Mucosa of rectum (tissue), 2 donors: ENCODE measurements at regions not wholly inside any gene's neighbourhood (a gene's known extent, or its start where the extent isn't known, plus 50 kb on each side); places are given as distances from the start of the nearest gene placed in this dataset.
"Not testable (repeated sequence)": the region's sequence is repeated elsewhere in the genome, so short reads cannot be mapped to it uniquely, and the experiment has no call there.

Source experiments
- H3K27ac ChIP-seq, 2 donors: one replicate each; pipeline ENCODE4 v1.7.0; 2013; ENCODE audit warnings: inconsistent platforms in 2 of 2, low read depth in 2 of 2, low read length in 2 of 2
- H3K27me3 ChIP-seq, 2 donors: one replicate each; pipeline ENCODE4 v1.7.0; 2013; ENCODE audit warnings: low read length in 2 of 2; ENCODE audit not compliant: control insufficient read depth in 2 of 2, insufficient read depth in 2 of 2
- H3K36me3 ChIP-seq, 2 donors: one replicate each; pipeline ENCODE4 v1.7.0; 2013; ENCODE audit warnings: low read length in 2 of 2; ENCODE audit not compliant: control insufficient read depth in 2 of 2, insufficient read depth in 2 of 2
- H3K4me1 ChIP-seq, 2 donors: one replicate each; pipeline ENCODE4 v1.7.0; 2013; ENCODE audit warnings: low read length in 2 of 2, mild to moderate bottlenecking in 1 of 2; ENCODE audit not compliant: control insufficient read depth in 2 of 2, insufficient read depth in 2 of 2
- H3K4me3 ChIP-seq, 2 donors: one replicate each; pipeline ENCODE4 v1.7.0; 2013; ENCODE audit warnings: low read length in 2 of 2
- H3K9ac ChIP-seq, 2 donors: one replicate each; pipeline ENCODE4 v1.7.0; 2013; ENCODE audit warnings: low read length in 2 of 2, low read depth in 1 of 2, mild to moderate bottlenecking in 1 of 2
- H3K9me3 ChIP-seq, 2 donors: one replicate each; pipeline ENCODE4 v1.7.0; 2013; ENCODE audit warnings: low read length in 2 of 2; ENCODE audit not compliant: control insufficient read depth in 2 of 2
- donor health status: healthy.
- donor health status: Normal muscosa, but diverticular disease.

DNA sequence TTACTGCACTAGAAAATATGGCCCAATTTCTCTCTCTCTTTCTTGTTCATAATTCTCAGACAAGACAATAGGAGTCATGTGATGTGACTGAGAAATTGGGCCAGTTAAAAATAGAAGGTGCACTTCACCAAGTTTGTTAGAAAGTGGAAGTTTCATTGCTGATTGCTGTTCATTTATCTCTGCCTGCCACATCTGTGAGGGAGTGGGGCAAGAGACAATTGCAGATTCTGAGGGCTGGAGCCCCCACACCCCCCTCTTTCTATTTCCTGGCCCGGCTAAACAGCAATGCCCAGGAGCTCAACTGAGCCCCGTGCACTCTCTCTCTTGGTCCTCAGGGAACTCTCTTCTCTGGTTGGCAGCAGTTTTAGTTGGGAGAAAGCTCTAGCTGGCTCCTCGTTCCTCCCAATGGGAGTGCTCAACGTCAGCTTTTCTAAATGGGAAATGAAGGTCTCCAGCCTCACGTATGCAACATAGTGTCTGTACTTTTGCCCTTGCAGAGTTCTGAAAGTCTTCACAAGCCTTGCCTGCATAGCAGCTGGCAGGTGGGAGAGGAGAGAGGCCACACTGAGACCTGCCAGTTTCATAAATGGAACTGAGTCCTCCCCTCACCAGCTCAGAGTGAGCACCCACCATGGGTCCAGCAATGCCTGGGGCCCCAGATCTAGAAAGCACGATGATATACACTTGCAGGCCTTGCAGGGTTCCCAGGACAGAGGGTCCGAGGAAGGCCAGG is 115.7 kb downstream of the MYCN start:
- Histone ChIP-seq H3K27me3 (no peaks in the 10 kb centered on the region), H3K9ac (no peak overlapping the region), H3K36me3 (no peaks in the 10 kb centered on the region), H3K9me3 (no peaks in the 10 kb centered on the region), H3K27ac (no peak overlapping the region), H3K4me3 (no peak overlapping the region), H3K4me1 (peaks cover 5 to 6% of the 10 kb centered on the region in 2 donors)

DNA sequence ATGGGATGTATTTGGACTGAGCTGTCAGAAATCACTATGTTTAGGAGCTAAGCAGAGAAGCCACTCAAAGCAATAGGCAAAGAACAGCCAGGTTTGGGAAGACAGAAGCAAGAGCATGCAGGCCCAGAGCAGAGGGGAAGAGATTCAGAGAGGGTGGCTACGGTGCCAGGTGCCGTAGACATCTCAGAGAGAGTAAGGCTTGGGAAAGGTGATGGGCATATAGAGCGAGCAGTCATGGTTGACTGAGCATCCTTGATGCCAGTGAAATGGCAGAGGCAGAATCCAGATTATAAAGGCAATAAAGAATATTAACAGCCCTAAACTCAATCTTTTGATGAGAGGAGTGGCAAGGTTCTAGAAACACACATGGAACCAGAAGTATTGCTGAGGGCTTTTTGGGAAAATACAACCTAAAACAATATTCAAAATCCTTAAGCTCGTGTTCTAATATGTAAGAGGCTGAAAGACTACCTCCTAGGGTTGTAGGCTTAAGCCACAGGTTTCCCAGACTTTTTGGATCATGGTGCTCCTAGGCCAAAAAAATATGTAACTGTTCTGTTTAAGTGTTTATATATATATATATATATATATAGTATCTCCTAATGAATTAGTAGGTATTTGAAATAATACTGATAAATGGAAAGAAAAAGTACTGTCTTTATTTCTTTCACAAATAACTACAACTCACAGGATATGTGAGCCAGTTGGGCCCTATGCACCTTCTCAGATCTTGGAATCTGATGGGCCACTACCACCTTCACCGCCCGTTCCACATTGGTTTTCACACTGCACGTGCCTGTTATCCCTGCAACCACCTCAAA is 113.3 kb downstream of the MYCN start:
- H3K4me1 ChIP-seq, result peaks cover 5 to 6% of the 10 kb centered on the region in 2 donors
- no peak overlapping the region for H3K9ac ChIP-seq
- H3K9me3 ChIP-seq, result no peaks in the 10 kb centered on the region
- H3K27ac ChIP-seq, result no peak overlapping the region
- no peak overlapping the region for H3K4me3 ChIP-seq
- no peaks in the 10 kb centered on the region for H3K36me3 ChIP-seq
- no peaks in the 10 kb centered on the region for H3K27me3 ChIP-seq

GRCh38 chr2:16052571-16053052 is 112.3 kb downstream of the MYCN start:
- H3K4me3 ChIP-seq, H3K4me1 ChIP-seq, H3K27ac ChIP-seq, H3K36me3 ChIP-seq, H3K9ac ChIP-seq, H3K9me3 ChIP-seq, H3K27me3 ChIP-seq: not testable (repeated sequence)

- Histone ChIP-seq H3K27ac (no peak overlapping the region), H3K36me3 (no peaks in the 10 kb centered on the region), H3K4me3 (no peak overlapping the region)
These were observed 111.7 kb downstream of the MYCN start for GRCh38 chr2:16051841-16052564.

DNA sequence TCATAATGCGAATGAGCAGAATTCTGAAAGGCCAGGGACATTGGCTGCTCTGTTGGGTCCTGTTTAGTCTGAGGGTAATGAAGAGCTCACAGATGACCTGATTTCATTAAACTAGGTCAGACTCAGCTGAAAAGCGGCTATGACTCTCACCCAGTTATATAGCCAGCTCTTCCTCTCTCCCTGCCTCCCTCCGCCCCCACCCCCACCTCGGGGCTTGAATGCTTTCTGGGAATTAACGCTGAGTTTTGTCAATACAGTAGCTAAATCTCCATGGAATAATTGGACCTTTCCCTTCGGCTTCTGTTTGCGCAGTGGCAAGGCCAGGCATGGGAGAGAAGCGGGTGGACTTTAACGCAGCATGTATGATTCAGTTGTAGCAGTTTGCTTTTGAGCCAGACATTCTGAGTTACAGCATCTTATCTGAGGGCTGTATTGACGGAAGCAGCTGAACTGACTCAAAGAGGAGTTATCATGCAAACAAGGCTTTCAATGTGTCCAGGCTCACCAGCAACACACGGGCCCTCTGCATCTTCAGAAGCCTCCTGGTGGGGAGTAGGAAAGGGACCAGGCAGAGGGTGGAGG is 110.6 kb downstream of the MYCN start:
- Histone ChIP-seq H3K4me1 (peaks cover 0 to 5% of the 10 kb centered on the region in 2 donors), H3K9me3 (no peaks in the 10 kb centered on the region), H3K27me3 (no peaks in the 10 kb centered on the region), H3K36me3 (no peaks in the 10 kb centered on the region), H3K9ac (no peak overlapping the region), H3K4me3 (no peak overlapping the region), H3K27ac (no peak overlapping the region)

More at GRCh38 chr2:16051841-16052564, 111.7 kb downstream of the MYCN start:
- Histone ChIP-seq H3K9me3 (no peaks in the 10 kb centered on the region), H3K27me3 (no peaks in the 10 kb centered on the region), H3K9ac (no peak overlapping the region), H3K4me1 (peaks cover 5 to 6% of the 10 kb centered on the region in 2 donors)

DNA sequence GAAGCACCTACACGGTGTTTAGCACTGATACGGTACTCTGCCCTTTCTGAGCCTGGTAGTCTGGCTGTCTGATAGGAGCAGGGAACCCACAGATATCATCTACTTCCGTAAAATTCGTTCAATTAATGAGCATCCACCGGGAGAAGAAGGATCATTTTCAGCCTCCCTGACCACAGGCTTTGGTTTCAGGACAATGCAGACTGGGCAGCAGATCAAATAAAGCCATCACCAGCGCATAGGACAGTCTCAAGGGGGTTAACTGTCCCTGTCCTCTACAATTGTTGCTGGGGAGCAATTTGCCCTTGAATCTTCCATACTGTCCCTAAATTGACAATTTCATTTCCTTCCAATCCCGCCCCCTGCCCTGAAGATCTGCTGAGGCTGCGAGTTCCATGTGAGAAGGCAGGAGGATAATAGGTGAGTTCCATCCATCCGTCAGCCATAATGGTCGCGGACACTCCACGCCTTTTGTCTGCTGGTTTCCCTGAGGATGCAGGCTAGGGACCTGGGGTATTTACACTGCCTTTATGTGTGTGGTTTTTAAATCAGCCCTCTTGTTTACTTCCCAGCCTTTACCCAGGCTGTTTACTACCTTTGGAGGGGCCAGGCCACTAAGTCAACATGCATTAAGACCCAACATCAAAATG is 110.0 kb downstream of the MYCN start:
- Histone ChIP-seq H3K9ac (no peak overlapping the region), H3K27me3 (no peaks in the 10 kb centered on the region), H3K4me1 (no peaks in the 10 kb centered on the region), H3K9me3 (no peaks in the 10 kb centered on the region), H3K4me3 (no peak overlapping the region), H3K27ac (no peak overlapping the region), H3K36me3 (no peaks in the 10 kb centered on the region)

GRCh38 chr2:16049406-16049805 is 109.1 kb downstream of the MYCN start:
- Histone ChIP-seq H3K4me1 (no peaks in the 10 kb centered on the region), H3K27me3 (no peaks in the 10 kb centered on the region), H3K36me3 (no peaks in the 10 kb centered on the region), H3K27ac (no peak overlapping the region), H3K9ac (no peak overlapping the region), H3K4me3 (no peak overlapping the region), H3K9me3 (no peaks in the 10 kb centered on the region)

GRCh38 chr2:16048466-16048865 is 108.1 kb downstream of the MYCN start:
- Histone ChIP-seq H3K27me3 (no peaks in the 10 kb centered on the region), H3K36me3 (no peaks in the 10 kb centered on the region), H3K27ac (no peak overlapping the region), H3K9me3 (no peaks in the 10 kb centered on the region), H3K4me1 (no peaks in the 10 kb centered on the region), H3K4me3 (no peak overlapping the region), H3K9ac (no peak overlapping the region)

GRCh38 chr2:16047701-16048100 is 107.4 kb downstream of the MYCN start:
- H3K9me3 ChIP-seq, result no peaks in the 10 kb centered on the region
- no peak overlapping the region for H3K9ac ChIP-seq
- H3K27me3 ChIP-seq, result no peaks in the 10 kb centered on the region
- H3K36me3 ChIP-seq, result no peaks in the 10 kb centered on the region
- H3K4me1 ChIP-seq, result no peaks in the 10 kb centered on the region
- no peak overlapping the region for H3K4me3 ChIP-seq
- H3K27ac ChIP-seq, result no peak overlapping the region
